Upper lobe of left lung (tissue), 6 donors: ENCODE measurements at regions not wholly inside any gene's neighbourhood (a gene's known extent, or its start where the extent isn't known, plus 50 kb on each side); places are given as distances from the start of the nearest gene placed in this dataset.
"Not testable (repeated sequence)": the region's sequence is repeated elsewhere in the genome, so short reads cannot be mapped to it uniquely, and the experiment has no call there.

ENCODE experiments used
- ATAC-seq, 2 donors: fragments of 200-7000 bp; cut with Tn5 transposase; one replicate each; pipeline ENCODE4 v1.9.1; 2022; ENCODE audit warnings: mild to moderate bottlenecking in 2 of 2, moderate library complexity in 2 of 2; ENCODE audit not compliant: low FRiP score in 2 of 2
- DNase-seq, 2 donors: peaks; one replicate each; pipeline ENCODE4 v3.0.0-alpha.2; 2019 to 2020
- H3K27ac ChIP-seq, 4 donors: fragments of 200-600 bp; sonication (generic); one replicate each; pipeline ENCODE4 v1.5.1; 2016 to 2019
- H3K27me3 ChIP-seq, 4 donors: fragments of 200-600 bp; sonication (generic); one replicate each; pipeline ENCODE4 v1.5.1; 2017 to 2019
- H3K36me3 ChIP-seq, 4 donors: fragments of 200-600 bp; sonication (generic); one replicate each; pipeline ENCODE4 v1.5.1; 2016 to 2019
- H3K4me1 ChIP-seq, 4 donors: fragments of 200-600 bp; sonication (generic); one replicate each; pipeline ENCODE4 v1.5.1; 2018 to 2019
- H3K4me3 ChIP-seq, 4 donors: fragments of 200-600 bp; sonication (generic); one replicate each; pipeline ENCODE4 v1.5.1; 2017 to 2019; ENCODE audit warnings: mild to moderate bottlenecking in 2 of 4, moderate library complexity in 1 of 4
- H3K9me3 ChIP-seq, 4 donors: fragments of 200-600 bp; sonication (generic); one replicate each; pipeline ENCODE4 v1.5.1; 2018 to 2019
- EP300 ChIP-seq, 4 donors: sonication (generic); formaldehyde crosslinking; IDR thresholded peaks; one replicate each; pipeline ENCODE4 v1.5.1; 2017; ENCODE audit warnings: antibody characterized with exemption in 4 of 4, control low read depth in 2 of 4
- POLR2A ChIP-seq, 4 donors: fragments of 450-650 bp; IDR thresholded peaks; one replicate each; pipeline ENCODE4 v1.5.1; 2016 to 2017; ENCODE audit warnings: antibody characterized with exemption in 4 of 4, mild to moderate bottlenecking in 2 of 4
- POLR2AphosphoS5 ChIP-seq, 2 donors: sonication (generic); formaldehyde crosslinking; IDR thresholded peaks; one replicate each; pipeline ENCODE4 v1.5.1; 2017; ENCODE audit warnings: antibody characterized with exemption in 2 of 2
- WGBS, 2 donors: methylation state at CpG; one replicate each; pipeline ENCODE4 v1.1.5; 2017 to 2018; 5-methylcytosine and 5-hydroxymethylcytosine counted together
- TF ChIP-seq, protein P1 (sequence below), 6 experiments: fragments of 450-650 bp in 4 of 6; fragments of 200-600 bp in 2 of 6; sonication (generic) in 2 of 6; IDR thresholded peaks; one replicate each; pipeline ENCODE4 v1.5.1; 2016 to 2019; ENCODE audit warnings: antibody characterized with exemption in 6 of 6
- donor health status: DM: no; HTN: no; CAD: no; lungs with moderate emphysema.
- donor health status: DM: no; HTN: yes; CAD: no; lungs with severe emphysema.

DNA sequence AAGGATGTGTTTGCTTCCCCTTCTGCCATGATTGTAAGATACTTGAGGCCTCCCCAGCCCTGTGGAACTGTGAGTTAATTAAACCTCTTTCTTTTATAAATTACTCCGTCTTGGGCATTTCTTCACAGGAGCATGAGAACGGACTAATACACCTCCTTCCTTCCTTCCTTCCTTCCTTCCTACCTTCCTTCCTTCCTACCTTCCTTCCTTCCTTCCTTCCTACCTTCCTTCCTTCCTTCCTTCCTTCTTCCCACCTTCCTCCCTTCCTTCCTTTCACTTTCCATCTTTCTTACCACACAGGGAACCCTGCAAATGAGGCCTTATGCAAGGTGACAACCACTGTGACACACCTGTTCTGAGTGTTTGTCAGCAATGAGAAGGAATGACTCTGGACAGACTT, 141.3 kb upstream of the EXOC2 start:
- 88 to 95% methylated on average over 2 of the region's 2 CpGs for WGBS, 2 donors
- TF ChIP-seq POLR2AphosphoS5 (IDR thresholded peaks at IDR 0.05) (no peak), EP300 (IDR thresholded peaks at IDR 0.05) (no peak), POLR2A (IDR thresholded peaks at IDR 0.05) (no peak)
- TF ChIP-seq, protein P1, sequence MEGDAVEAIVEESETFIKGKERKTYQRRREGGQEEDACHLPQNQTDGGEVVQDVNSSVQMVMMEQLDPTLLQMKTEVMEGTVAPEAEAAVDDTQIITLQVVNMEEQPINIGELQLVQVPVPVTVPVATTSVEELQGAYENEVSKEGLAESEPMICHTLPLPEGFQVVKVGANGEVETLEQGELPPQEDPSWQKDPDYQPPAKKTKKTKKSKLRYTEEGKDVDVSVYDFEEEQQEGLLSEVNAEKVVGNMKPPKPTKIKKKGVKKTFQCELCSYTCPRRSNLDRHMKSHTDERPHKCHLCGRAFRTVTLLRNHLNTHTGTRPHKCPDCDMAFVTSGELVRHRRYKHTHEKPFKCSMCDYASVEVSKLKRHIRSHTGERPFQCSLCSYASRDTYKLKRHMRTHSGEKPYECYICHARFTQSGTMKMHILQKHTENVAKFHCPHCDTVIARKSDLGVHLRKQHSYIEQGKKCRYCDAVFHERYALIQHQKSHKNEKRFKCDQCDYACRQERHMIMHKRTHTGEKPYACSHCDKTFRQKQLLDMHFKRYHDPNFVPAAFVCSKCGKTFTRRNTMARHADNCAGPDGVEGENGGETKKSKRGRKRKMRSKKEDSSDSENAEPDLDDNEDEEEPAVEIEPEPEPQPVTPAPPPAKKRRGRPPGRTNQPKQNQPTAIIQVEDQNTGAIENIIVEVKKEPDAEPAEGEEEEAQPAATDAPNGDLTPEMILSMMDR (IDR thresholded peaks at IDR 0.05), result no peak

GRCh38 chr6:832804-833203, 139.9 kb upstream of the EXOC2 start:
- 80 to 91% methylated on average over 2 of the region's 2 CpGs for whole genome bisulfite sequencing, 2 donors
- H3K27me3 ChIP-seq, H3K9me3 ChIP-seq, DNase-seq, H3K4me3 ChIP-seq, H3K36me3 ChIP-seq, H3K27ac ChIP-seq, ATAC-seq, H3K4me1 ChIP-seq: not testable (repeated sequence)

More for the DNA sequence above, 141.3 kb upstream of the EXOC2 start:
- no peak for DNase-seq
- H3K36me3 ChIP-seq, result no peaks in the 10 kb centered on the region
- H3K4me1 ChIP-seq, result peaks cover 0 to 3% (median 0%) of the 10 kb centered on the region in 4 donors
- peaks cover 0 to 6% (median 0%) of the 10 kb centered on the region in 4 donors for H3K9me3 ChIP-seq
- peak overlapping the region in 1 of 4 donors; percentile 31 for H3K27ac ChIP-seq
- H3K27me3 ChIP-seq, result no peaks in the 10 kb centered on the region
- no peak for ATAC-seq
- H3K4me3 ChIP-seq, result no peak overlapping the region

DNA sequence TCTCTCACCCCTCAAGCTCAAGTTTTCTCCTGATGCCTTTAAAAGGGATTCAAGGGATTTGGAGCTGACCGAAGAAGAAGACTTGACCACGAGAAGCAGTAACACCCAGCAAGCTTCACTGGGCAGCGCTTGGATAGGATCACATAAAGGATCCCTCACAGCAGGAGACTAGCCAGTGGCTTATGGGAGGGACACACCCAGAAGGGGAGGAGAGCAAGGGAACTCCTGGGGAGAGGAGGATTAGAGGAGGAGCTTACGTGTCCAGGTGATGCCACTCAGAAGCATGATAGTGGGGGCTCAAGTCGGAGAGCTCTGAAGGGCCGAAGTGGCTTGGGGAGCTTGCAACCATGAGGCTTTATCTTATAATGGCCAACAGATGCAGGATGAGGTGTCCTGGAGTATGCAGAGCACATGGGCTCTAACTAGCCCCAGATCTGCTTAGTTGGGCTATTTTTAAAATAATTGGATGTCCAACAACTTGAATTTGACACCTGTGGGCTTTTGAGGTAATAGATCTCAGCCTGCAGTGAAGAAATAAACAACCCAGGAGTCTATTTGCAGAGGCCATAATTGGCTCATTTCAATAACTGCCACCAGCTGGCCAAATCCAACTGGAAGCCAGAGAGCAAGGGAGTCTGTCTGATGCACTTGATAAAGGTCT, 137.9 kb upstream of the EXOC2 start:
- Histone ChIP-seq H3K9me3 (peaks cover 0 to 6% (median 0%) of the 10 kb centered on the region in 4 donors), H3K36me3 (no peaks in the 10 kb centered on the region), H3K4me3 (no peak overlapping the region), H3K4me1 (peaks cover 0 to 3% (median 0%) of the 10 kb centered on the region in 4 donors), H3K27ac (no peak overlapping the region), H3K27me3 (no peaks in the 10 kb centered on the region)
- no peak for TF ChIP-seq EP300 (IDR thresholded peaks at IDR 0.05)
- no peak for TF ChIP-seq POLR2A (IDR thresholded peaks at IDR 0.05)
- TF ChIP-seq, protein P1 (IDR thresholded peaks at IDR 0.05), result no peak
- TF ChIP-seq POLR2AphosphoS5 (IDR thresholded peaks at IDR 0.05), result no peak
- WGBS, 2 donors, result 91 to 94% methylated on average over 6 of the region's 6 CpGs
- no peak for ATAC-seq
- no peak for DNase-seq

GRCh38 chr6:829656-830055, 136.7 kb upstream of the EXOC2 start:
- Histone ChIP-seq H3K27ac (no peak overlapping the region), H3K4me3 (no peak overlapping the region), H3K4me1 (peaks cover 0 to 2% (median 0%) of the 10 kb centered on the region in 4 donors), H3K9me3 (peaks cover 0 to 6% (median 0%) of the 10 kb centered on the region in 4 donors), H3K36me3 (no peaks in the 10 kb centered on the region), H3K27me3 (no peaks in the 10 kb centered on the region)
- no peak for TF ChIP-seq POLR2AphosphoS5 (IDR thresholded peaks at IDR 0.05)
- TF ChIP-seq, protein P1 (IDR thresholded peaks at IDR 0.05), result no peak
- no peak for TF ChIP-seq POLR2A (IDR thresholded peaks at IDR 0.05)
- no peak for TF ChIP-seq EP300 (IDR thresholded peaks at IDR 0.05)
- no peak for ATAC-seq
- no peak for DNase-seq
- 71 to 80% methylated on average over 4 of the region's 4 CpGs for WGBS, 2 donors

GRCh38 chr6:827431-827830, 134.5 kb upstream of the EXOC2 start:
- DNase-seq (no peak), ATAC-seq (no peak)
- 81 to 94% methylated on average over 1 of the region's 1 CpG for WGBS, 2 donors
- Histone ChIP-seq H3K36me3 (no peaks in the 10 kb centered on the region), H3K4me1 (no peaks in the 10 kb centered on the region), H3K4me3 (no peak overlapping the region), H3K27ac (no peak overlapping the region), H3K9me3 (peaks cover 0 to 6% (median 0%) of the 10 kb centered on the region in 4 donors), H3K27me3 (no peaks in the 10 kb centered on the region)
- TF ChIP-seq EP300 (IDR thresholded peaks at IDR 0.05), result no peak
- TF ChIP-seq POLR2AphosphoS5 (IDR thresholded peaks at IDR 0.05), result no peak
- no peak for TF ChIP-seq POLR2A (IDR thresholded peaks at IDR 0.05)
- TF ChIP-seq, protein P1 (IDR thresholded peaks at IDR 0.05), result no peak
